GM19035 (cell line): ENCODE measurements at regions not wholly inside any gene's neighbourhood (a gene's known extent, or its start where the extent isn't known, plus 50 kb on each side); places are given as distances from the start of the nearest gene placed in this dataset.

Source experiments
- ATAC-seq: cut with Tn5 transposase; IDR thresholded peaks from one replicate; pipeline ENCODE4 v1.9.1; 2021; ENCODE audit not compliant: unreplicated experiment

- ATAC-seq, result no peak
These were observed 92.0 kb upstream of the MKLN1 start for GRCh38 chr7:131235489-131236317.

DNA sequence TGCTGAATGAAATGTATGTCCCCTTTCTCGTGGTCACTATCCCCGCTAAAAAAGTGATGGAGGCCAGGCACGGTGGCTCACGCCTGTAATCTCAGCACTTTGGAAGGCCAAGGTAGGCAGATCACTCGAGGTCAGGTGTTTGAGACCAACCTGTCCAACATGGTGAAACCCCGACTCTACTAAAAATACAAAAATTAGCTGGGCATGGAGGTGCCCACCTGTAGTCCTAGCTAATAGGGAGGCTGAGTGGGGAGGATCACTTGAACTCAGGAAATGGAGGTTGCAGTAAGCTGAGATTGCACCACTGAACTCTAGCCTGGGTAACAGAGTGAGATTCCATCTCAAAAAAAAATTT is 91.4 kb upstream of the MKLN1 start:
- no peak for ATAC-seq

GRCh38 chr7:131238347-131238931 is 89.2 kb upstream of the MKLN1 start:
- no peak for ATAC-seq

DNA sequence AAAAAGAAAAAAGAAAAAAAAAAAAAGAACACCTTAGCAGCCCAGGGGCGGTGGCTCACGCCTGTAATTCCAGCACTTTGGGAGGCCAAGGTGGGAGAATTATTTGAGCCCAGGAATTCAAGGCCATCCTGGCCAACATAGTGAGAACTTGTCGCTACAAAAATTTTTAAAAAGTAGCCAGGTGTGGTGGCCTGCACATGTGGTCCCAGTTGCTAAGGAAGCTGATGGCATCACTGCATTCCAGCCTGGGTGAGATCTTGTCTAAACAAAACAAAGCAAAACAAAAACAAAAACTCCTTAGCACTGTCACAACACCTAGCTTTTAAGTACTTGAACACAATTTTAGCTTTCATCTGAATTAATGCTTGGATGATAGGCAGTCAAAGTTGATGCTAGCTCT is 86.3 kb upstream of the MKLN1 start:
- no peak for ATAC-seq

GRCh38 chr7:131242123-131242650 is 85.5 kb upstream of the MKLN1 start:
- ATAC-seq, result no peak

GRCh38 chr7:131244259-131244852 is 83.3 kb upstream of the MKLN1 start:
- ATAC-seq, result no peak

DNA sequence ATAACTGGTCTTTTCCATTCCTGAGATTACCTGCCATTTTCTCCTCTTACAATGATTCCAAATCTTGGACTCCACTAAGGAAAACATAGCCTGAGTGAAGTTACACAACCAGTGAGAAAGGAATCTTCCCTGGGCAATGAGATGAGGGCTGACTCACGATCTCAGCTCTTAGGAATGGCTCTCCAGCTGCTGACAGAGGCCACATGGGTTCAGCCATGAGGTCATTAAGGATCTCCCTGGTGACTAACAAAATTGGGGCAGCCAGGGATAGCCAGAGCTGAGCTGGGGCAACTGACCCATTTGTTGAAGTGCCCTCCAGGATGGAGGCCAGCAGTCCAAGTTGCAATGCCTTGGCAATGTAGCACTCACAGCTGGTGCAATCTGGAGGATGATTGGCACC is 78.7 kb upstream of the MKLN1 start:
- no peak for ATAC-seq

GRCh38 chr7:131249483-131249882 is 78.2 kb upstream of the MKLN1 start:
- no peak for ATAC-seq

- no peak for ATAC-seq
These were observed 77.3 kb upstream of the MKLN1 start for GRCh38 chr7:131250331-131250730.

DNA sequence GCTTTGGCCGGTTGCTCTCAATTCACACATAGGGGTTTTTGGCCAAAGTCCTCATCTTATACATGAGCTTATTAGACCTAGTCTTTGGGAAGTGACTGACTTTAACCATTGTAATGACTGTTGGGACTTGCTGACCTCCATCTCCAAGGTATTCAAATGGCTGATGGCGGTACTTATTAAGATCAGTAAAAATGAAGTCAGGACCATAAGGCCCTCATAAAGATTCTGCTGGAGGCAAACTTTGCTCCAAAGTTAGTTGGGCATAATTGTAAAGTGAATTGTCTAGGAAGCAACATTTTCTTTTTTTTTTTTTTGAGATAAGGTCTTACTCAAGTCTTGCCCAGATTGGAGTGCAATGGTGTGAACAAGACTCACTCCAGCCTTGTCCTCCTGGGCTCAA is 76.3 kb upstream of the MKLN1 start:
- ATAC-seq, result no peak

GRCh38 chr7:131252976-131253375 is 74.7 kb upstream of the MKLN1 start:
- ATAC-seq, result no peak

- ATAC-seq, result no peak
These were observed 73.5 kb upstream of the MKLN1 start for GRCh38 chr7:131254211-131254610.

- ATAC-seq, result no peak
These were observed 72.4 kb upstream of the MKLN1 start for GRCh38 chr7:131255242-131255641.

DNA sequence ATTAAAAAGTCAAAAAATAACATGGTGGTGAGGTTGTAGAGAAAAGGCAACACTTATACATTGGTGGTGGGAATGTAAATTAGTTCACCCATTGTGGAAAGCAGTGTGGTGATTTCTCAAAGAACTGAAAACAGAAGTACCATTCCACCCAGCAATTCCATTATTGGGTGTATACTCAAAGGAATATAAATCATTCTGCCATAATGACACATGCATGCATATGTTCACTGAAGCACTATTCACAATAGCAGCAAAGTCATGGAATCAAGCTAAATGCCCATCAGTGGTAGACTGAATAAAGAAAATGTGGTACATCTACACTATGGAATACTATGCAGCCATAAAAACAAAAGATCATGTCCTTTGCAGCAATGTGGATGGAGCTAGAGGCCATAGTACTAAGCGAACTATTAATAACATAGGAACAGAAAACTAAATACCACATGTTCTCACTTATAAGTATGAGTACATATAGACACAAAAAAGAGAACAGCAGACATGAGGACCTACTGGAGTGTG is 66.1 kb upstream of the MKLN1 start:
- no peak for ATAC-seq

DNA sequence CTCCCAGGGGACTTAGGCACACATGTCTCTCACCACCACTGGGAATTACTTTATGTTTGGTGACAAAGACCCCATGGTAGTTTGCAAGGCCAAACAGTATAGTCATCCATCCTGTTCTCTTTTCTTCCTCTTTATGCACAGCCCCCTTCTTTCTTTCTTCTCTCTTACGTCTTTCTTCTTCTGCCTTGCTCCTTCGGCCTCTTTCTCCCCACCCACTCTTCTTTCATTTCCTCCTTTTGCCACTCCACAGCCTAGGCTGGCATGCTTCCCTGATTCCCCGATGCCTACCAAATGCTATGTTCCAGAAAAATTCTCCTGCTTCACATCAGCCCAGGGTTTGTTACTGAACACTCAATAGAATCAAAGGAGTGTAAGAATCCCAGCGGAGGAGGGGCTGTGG is 62.4 kb upstream of the MKLN1 start:
- no peak for ATAC-seq

DNA sequence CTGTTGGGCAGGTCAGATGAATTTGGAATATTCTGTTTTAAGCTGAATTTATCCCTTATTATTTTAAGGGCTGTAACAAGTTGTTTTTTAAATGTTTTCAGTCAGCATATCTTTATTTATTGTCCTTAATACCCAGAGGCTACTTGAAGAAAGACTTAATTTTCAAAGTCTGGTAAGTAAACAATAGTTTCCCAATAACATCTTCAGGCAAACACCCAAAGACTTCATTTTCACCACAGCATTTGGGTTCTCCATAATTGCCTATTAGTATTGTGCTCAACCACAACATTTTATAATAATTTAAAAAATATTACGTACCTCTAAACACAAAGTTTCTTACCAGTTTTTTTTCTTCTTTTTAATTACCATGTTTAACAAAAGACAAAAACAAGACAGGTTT is 60.0 kb upstream of the MKLN1 start:
- no peak for ATAC-seq

DNA sequence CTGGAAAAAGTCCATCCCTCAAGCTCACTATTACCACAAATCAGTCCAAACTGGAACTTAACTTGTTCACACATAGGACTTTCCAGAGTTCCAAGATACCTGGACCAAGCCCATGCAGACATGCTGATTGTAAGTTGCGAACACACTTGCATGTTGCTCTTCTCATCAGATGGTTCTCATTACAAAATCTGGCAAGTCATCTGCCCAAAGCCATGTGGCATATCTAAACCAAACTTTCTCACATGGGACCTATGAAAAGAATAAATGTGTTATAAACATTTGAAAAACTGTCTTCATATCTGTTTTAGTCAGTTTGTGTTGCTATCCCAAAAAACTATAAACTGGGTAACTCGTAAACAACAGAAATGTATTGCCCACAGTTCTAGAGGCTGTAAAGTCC is 58.8 kb upstream of the MKLN1 start:
- no peak for ATAC-seq

- no peak for ATAC-seq
These were observed 55.6 kb upstream of the MKLN1 start for GRCh38 chr7:131272086-131272485.

- no peak for ATAC-seq
These were observed 52.7 kb upstream of the MKLN1 start for GRCh38 chr7:131274986-131275385.

DNA sequence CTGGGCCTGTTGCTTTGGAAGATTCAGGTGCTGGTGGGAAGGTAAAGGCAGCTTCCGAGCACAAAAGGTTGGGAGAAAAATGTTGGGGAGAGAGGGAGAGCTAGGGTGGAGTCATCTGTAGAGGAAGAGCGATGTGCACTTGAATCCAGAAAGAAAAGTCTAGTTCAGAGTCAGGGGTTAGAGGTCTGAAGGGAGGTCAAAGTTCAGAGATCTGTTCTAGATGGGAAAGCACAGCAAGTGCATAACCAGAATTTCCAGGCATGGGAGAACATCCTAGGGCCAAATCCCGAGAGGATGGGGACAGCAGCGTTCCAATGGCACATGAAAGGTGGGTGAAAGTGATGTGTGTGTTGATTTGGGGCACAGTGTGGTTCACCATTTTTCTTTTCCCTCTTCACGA is 51.5 kb upstream of the MKLN1 start:
- no peak for ATAC-seq

- ATAC-seq, result no peak
These were observed 50.9 kb upstream of the MKLN1 start for GRCh38 chr7:131276748-131277147.
